ENCODE measurements at regions not wholly inside any gene's neighbourhood (a gene's known extent, or its start where the extent isn't known, plus 50 kb on each side); places are given as distances from the start of the nearest gene placed in this dataset.

- no peak for DNase-seq (ENCODE audit: low read depth)
These were observed 392.1 kb downstream of the BRD1 start for GRCh38 chr22:49435596-49435995.

- no peak for DNase-seq (ENCODE audit: low read depth)
These were observed 393.7 kb downstream of the BRD1 start for GRCh38 chr22:49433717-49434611.

DNA sequence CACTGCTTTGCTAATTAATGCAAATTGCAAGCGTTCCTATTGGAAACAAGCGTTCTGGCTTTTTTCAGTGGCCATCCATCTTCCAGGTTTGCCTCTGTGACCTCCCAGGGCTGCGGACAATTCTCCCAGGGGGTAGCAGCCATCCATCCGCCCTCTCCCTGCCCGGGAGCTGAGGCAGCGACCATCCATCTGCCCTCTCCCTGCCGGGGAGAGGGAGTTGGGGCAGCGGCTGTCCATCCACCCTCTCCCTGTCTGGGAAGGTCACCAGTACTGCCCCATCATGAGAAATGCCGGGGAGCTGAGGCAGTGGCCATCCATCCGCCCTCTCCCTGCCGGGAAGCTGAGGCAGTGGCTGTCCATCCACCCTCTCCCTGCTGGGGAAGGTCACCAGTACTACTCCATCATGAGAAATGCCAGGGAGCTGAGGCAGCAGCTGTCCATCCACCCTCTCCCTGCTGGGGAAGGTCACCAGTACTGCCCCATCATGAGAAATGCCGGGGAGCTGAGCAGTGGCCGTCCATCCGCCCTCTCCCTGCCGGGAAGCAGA is 394.7 kb downstream of the BRD1 start:
- no peak for DNase-seq (ENCODE audit: low read depth)

- no peak for DNase-seq (ENCODE audit: low read depth)
These were observed 395.3 kb downstream of the BRD1 start for GRCh38 chr22:49432211-49432896.

DNA sequence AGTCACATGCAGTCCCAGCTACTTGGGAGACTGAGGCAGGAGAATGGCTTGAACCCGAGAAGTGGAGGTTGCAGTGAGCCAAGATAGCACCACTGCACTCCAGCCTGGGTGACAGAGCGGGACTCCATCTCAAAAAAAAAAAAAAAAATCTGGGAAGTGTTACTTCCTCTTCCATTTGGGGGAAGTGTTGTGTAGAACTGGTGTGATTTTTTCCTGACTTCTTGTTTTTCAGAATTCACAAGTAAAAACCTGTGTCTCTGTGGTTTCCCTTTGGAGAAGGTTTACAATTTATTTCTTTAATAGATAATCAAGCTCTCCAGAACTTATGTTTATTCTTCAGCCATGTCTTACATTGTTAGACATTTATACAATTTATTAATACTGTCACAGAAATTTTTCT is 396.1 kb downstream of the BRD1 start:
- no peak for DNase-seq (ENCODE audit: low read depth)

DNA sequence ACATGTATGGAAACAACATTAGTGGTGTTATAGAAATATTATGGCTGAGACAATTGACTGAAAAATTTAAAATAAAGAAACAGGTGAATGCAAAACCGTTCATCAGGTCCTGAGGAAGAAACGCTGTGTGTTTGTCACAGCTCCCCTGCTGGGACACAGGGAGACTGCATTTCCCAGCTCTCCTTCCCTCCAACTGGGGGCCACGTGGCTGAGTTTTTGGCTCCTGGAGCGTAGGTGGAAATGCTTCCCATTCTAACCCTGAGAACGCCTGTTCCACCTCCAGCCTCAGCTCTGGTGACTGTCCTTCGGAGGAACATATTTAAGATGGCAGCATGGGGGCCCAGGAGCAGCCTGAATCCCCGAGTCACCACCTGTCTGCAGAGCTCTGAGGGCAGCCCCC is 398.6 kb downstream of the BRD1 start:
- DNase-seq (ENCODE audit: low read depth): no peak

- no peak for DNase-seq (ENCODE audit: low read depth)
These were observed 399.7 kb downstream of the BRD1 start for GRCh38 chr22:49427941-49428340.

DNA sequence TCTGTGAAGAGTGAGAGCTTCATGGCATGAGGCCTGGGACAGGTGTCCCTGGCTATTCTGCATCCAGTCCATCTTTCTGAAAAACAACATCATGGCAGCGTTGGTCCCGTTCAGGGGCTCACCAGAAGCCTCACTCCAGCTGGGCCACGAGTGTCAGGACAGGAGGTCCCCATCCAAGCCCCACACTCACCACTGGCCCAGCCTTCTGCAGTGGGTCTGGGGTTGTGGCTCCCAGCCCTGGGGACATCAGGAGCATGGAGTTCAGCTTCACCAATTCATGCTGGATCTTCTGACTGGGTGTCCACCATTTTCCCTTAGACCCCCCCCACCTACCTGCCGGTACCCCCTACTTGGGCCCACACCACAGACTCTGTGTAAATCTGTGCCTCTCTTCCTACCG is 400.3 kb downstream of the BRD1 start:
- no peak for DNase-seq (ENCODE audit: low read depth)

- no peak for DNase-seq (ENCODE audit: low read depth)
These were observed 400.9 kb downstream of the BRD1 start for GRCh38 chr22:49426618-49427266.

GRCh38 chr22:49426098-49426497 is 401.6 kb downstream of the BRD1 start:
- DNase-seq (ENCODE audit: low read depth): no peak

DNA sequence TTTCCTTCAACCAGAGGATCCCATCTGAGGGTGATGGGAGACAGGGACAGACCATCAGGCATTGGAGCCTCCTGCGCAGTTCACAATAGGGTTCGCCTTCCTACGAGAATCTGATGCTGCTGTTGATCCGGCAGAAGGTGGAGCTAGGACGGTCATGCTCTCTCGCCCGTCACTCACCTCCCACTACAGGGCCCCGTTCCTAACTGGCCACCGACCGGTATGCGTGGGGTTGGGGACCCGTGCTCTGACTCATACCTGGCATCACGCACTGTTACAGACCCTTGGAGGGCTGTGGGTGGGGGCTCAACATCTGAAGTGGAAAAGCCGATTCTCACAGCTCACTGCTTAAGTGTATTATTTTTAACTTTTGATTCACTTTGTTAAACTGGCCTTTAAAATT is 402.3 kb downstream of the BRD1 start:
- DNase-seq (ENCODE audit: low read depth): no peak

- no peak for DNase-seq (ENCODE audit: low read depth)
These were observed 402.8 kb downstream of the BRD1 start for GRCh38 chr22:49424893-49425270.

GRCh38 chr22:49423125-49423650 is 404.5 kb downstream of the BRD1 start:
- no peak for DNase-seq (ENCODE audit: low read depth)

DNA sequence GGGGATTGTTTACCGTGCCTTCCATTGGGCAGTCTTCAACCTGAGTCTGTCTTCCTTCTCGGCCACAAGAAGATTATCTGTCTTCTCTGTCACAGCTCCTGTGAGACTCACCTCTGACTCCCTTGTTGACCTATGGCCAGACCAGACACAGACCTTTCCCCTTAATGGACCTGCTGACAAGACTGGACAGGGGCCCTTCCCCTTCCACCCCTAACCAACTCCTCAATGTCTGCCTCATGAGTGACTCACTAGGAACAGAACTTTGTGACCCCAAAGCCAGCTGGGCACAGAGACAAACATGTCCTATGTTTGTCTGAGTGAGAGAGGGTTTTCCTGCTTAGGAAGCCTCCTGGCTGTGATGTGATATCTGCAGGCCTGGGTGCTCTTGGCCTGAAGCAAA is 405.0 kb downstream of the BRD1 start:
- DNase-seq (ENCODE audit: low read depth): no peak

DNA sequence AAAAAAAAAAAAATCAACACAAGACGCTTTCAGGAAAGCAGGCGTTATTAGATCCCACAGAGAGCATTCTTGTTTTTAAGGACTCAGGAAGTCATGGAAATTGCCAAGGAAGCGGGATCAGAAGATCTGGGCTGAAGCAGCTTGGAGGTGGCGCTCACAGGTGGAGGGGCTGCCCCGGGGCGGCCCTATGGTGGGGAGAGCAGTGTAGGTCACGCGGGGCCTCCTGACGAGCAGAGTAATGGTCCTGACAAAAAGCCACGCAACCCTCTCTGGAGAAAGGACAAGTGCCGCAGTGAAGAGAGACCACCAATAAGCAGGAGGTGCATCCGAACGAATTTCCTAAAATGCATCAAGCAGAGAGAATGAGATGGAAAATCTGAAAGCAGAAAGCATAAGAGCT is 407.0 kb downstream of the BRD1 start:
- DNase-seq (ENCODE audit: low read depth): no peak

- no peak for DNase-seq (ENCODE audit: low read depth)
These were observed 408.0 kb downstream of the BRD1 start for GRCh38 chr22:49419661-49420060.

GRCh38 chr22:49418943-49419342 is 408.7 kb downstream of the BRD1 start:
- DNase-seq (ENCODE audit: low read depth): no peak

- no peak for DNase-seq (ENCODE audit: low read depth)
These were observed 409.3 kb downstream of the BRD1 start for GRCh38 chr22:49418341-49418894.

DNA sequence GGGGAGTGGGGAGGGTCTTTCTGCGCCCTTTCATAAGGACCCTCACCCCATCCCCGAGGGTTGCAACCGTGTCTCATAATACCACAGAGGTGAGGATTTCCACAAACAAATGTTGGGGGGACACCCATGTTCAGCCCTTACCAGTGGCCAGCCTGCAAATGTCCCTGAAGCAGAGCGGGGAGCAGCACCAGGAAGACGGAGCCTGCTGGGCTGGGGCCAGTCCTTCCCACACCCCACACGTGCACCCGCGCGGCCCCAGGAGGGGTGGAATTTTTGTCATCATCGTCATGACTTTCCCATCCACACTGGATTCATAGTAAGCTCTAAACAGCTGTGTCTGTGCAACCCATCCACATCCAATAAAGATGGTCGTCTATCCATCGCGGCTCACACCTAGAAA is 409.8 kb downstream of the BRD1 start:
- no peak for DNase-seq (ENCODE audit: low read depth)

DNA sequence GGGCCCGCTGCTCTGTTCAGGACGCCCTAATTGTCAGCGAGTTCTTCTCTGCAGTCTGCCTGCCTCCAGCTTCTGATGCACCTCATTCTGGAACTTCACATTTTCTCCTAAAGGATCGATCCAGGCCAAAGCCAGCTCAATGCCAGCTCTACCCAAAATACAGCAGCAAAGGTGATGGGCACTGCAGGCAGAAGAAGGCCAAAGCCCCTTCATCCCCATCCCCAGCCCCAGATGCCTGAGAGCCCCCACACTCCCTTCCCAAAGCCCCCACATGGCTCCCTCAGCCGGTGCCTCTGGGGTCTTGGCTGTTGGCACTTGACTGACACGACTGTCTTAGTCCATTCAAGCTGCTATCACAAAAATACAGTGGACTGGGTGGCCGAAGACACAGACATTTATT is 410.3 kb downstream of the BRD1 start:
- no peak for DNase-seq (ENCODE audit: low read depth)

GRCh38 chr22:49415151-49415951 is 412.3 kb downstream of the BRD1 start:
- DNase-seq (ENCODE audit: low read depth): no peak

Data from stimulated activated CD8-positive, alpha-beta memory T cell treated with anti-CD3 and anti-CD28 coated beads, Interleukin-12 subunit alpha, Interleukin-12 subunit beta, amount 100 ng/mL, for 1 hour (primary cell).